GM13977 (cell line): ENCODE measurements at regions not wholly inside any gene's neighbourhood (a gene's known extent, or its start where the extent isn't known, plus 50 kb on each side); places are given as distances from the start of the nearest gene placed in this dataset.
"Not testable (repeated sequence)": the region's sequence is repeated elsewhere in the genome, so short reads cannot be mapped to it uniquely, and the experiment has no call there.

ENCODE experiments used
- DNase-seq: peaks from one replicate; pipeline ENCODE4 v3.0.0; 2012; ENCODE audit warnings: low spot score
- in situ Hi-C: fragments of 300-500 bp; cut with MboI; formaldehyde crosslinking; loops from one replicate; pipeline ENCODE4 v1.12.0; 2022; ENCODE audit warnings: low sequenced_read_pairs, low pct_unique_long_range_greater_than_20kb, mixed read lengths, inconsistent platforms; ENCODE audit not compliant: unreplicated experiment
- TF ChIP-seq, protein P1 (sequence below): IDR thresholded peaks from 2 replicates; pipeline ENCODE4 v1.5.1; 2012; ENCODE audit warnings: mild to moderate bottlenecking, control low read depth; ENCODE audit not compliant: insufficient read depth; ENCODE audit errors: extremely low read depth, missing control alignments

DNA sequence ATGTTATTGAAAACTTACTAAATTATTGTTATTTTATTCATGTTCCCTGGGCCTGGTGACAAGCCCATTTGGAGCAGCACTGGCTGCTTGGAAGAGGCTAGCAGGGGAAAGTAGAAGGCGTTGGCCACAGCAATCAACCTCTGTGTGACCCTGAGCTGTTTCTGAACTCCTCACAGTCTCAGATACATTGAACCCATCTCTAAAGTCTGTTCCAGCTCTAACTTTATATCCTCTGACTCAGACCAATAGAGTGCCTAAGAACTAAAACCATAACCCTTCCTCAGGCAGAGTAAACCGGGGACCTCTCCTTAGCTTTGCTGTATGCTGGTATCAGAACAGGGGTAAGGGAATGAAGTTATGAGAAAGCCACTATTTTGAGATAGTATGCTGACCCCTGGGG lies 96.4 kb upstream of the NOL4 start:
- in situ Hi-C loops = loop anchor here (25.0 kb wide), 2 partner anchors 184 to 484 kb away; no protein-coding TSS in a partner anchor
- peak; percentile 17 for DNase-seq
- TF ChIP-seq, protein P1, sequence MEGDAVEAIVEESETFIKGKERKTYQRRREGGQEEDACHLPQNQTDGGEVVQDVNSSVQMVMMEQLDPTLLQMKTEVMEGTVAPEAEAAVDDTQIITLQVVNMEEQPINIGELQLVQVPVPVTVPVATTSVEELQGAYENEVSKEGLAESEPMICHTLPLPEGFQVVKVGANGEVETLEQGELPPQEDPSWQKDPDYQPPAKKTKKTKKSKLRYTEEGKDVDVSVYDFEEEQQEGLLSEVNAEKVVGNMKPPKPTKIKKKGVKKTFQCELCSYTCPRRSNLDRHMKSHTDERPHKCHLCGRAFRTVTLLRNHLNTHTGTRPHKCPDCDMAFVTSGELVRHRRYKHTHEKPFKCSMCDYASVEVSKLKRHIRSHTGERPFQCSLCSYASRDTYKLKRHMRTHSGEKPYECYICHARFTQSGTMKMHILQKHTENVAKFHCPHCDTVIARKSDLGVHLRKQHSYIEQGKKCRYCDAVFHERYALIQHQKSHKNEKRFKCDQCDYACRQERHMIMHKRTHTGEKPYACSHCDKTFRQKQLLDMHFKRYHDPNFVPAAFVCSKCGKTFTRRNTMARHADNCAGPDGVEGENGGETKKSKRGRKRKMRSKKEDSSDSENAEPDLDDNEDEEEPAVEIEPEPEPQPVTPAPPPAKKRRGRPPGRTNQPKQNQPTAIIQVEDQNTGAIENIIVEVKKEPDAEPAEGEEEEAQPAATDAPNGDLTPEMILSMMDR = no peak

DNA sequence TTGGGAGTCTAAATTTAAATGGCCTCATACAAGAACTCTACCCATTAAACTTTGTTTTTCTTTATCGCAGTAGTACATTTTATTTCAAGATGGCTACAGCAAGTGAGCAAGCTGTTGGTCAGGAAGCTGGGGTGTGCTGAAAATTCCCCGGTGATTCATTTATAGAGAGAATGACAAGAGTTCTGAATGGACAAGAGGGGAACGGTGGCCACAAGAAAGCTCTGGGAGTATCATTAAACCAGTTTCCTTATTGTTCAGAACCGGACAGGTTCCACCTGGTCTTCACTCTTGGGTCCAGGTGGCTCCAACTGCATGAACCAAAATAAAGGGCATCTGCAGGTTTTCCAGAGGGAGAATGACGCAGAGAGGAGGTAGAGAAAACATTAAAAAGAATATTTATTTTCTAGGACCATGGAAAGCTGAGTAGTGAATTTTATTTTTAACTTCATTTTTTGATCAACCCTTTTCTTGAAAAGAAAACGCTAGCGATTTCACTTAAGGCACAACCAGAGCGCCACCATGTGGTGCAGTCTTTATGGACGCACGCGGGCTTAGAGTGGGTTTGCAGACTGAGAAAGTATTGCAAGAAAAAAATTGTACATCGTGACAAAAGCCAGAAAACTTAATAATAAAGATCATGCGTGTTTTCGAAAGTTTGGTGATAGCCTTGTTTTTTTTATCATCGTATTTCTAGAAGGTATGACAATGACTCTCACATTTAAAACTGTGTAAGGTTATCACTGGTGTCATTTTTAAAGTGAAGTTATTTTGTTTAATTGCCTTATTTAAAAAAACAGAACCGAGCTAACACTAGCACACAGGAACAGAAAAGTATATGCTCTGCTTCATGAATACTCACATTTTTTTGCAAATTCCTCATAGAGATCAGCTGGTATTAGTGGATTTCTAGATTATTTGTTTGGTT lies 97.9 kb upstream of the NOL4 start:
- in situ Hi-C loops = loop anchor here (25.0 kb wide), 2 partner anchors 185 to 485 kb away; no protein-coding TSS in a partner anchor
- TF ChIP-seq, protein P1 = peak; percentile 83
- peak; percentile 19 for DNase-seq

DNA sequence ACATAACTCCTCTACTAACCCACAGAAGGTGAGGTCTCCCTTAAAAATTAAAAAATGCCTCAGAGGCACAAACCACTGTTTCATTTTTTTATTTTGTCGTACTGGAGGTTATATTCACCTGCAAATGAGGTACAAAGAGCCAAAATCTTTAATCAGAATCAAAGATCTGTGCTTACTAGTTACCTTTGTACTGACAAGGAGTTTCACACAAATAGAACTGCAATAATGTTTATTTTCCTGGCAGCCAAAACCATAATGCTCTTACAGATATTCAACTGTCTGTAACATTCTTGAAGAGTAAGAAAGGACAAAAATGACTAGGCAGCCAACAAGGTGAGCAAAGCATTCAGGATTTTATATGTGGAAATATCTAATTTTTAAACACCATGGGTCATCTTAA lies 105.1 kb upstream of the NOL4 start:
- TF ChIP-seq, protein P1 = no peak
- in situ Hi-C loops = no loop called here
- no peak for DNase-seq

DNA sequence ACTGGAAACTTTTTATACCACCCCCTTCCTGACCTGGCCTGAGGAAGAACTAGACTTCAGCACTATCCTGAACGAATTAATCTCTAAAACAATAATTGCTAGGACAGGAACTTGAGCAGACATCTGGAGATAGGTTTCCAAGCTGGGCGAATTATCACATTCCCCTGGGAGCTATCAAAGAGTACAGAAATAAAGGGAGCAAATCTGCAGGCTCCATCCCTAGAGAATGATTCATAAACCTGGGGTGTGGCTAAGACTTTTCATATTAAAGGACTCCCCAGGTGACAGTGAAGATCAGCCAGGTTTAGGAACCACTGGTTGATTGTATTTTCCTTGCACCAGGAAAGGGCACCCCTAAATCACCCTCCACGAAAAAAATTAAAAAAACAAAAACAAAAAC lies 105.6 kb upstream of the NOL4 start:
- in situ Hi-C loops = no loop called here
- DNase-seq = no peak

DNA sequence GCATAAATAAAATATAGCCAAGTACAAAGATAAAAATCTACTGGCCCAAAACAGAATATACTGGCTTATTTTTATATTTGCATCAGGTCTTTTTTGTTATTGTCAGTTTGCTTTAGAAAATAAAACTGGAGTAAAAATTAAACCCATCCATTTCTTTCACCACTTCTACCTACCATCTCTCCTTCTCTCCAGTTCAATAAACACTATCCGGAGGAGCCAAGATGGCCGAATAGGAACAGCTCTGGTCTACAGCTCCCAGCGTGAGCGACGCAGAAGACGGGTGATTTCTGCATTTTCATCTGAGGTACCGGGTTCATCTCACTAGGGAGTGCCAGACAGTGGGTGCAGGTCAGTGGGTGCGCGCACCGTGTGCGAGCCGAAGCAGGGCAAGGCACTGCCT lies 106.2 kb upstream of the NOL4 start:
- DNase-seq = not testable (repeated sequence)

More for the DNA sequence above, 105.6 kb upstream of the NOL4 start:
- TF ChIP-seq, protein P1 = no peak

DNA sequence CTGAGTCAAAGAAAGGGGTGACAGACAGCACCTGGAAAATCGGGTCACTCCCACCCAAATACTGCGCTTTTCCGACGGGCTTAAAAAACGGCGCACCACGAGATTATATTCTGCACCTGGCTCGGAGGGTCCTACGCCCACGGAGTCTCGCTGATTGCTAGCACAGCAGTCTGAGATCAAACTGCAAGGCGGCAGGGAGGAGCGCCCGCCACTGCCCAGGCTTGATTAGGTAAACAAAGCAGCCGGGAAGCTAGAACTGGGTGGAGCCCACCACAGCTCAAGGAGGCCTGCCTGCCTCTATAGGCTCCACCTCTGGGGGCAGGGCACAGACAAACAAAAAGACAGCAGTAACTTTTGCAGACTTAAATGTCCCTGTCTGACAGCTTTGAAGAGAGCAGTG lies 106.6 kb upstream of the NOL4 start:
- DNase-seq, in situ Hi-C loops: not testable (repeated sequence)

More for the DNA sequence above, 106.2 kb upstream of the NOL4 start:
- in situ Hi-C loops = not testable (repeated sequence)

DNA sequence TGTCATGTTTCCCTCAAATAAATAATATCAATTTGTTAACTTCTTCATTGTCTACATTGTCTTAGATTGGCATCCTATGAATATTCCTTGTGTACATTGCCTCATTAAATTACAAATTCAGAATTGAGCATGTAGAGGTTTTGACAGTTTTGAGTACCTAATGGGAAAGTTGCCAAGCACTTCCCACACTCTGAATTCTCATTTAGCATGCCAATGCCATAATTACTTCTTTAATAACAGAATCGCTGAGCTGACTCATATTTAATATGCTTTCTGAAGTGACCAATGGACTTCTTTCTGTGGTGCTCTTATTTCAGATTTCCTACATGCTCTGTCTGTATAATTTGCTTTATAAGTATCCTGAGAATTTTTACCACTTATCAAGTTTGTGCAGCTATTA lies 114.4 kb upstream of the NOL4 start:
- DNase-seq = no peak
- in situ Hi-C loops = no loop called here
- TF ChIP-seq, protein P1 = no peak

DNA sequence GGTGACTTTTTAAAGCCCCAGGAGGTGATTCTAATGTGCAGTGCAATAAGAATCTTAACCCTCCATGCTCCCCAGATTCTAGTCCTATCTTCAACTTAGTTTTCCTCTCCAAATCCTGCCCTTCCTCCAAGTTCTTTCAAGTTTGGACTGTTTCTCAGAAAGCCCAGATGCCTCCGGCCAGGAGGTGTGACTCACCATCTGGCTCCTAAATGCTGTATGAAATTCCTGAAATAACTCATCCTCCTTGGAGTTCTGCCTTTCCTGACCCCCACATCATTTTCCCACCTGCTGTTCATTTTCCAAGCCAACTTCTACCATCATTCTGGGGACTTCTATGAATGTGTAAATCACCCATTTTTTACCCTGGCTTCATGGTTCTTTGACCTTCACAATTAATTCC lies 118.2 kb upstream of the NOL4 start:
- in situ Hi-C loops = no loop called here
- TF ChIP-seq, protein P1 = no peak
- no peak for DNase-seq
